CD14-positive monocyte (primary cell): ENCODE measurements at regions not wholly inside any gene's neighbourhood (a gene's known extent, or its start where the extent isn't known, plus 50 kb on each side); places are given as distances from the start of the nearest gene placed in this dataset.

Source experiments
- DNase-seq, 3 donors: peaks; one replicate each; pipeline ENCODE4 v3.0.0-alpha.2; 2011 to 2022
- H2AFZ ChIP-seq: 2 replicates; pipeline ENCODE4 v1.6.0; 2012; ENCODE audit warnings: mild to moderate bottlenecking, low read depth, low read length, inconsistent platforms; ENCODE audit not compliant: insufficient read depth, poor library complexity, severe bottlenecking
- H3K27ac ChIP-seq, 2 donors: 1 replicate in 1 of 2; 2 replicates in 1 of 2; pipeline ENCODE4 v1.5.1; 2012 to 2013; ENCODE audit warnings: low read length in 2 of 2, control low read depth in 1 of 2, inconsistent platforms in 1 of 2, low read depth in 1 of 2, mild to moderate bottlenecking in 1 of 2
- H3K27me3 ChIP-seq, 2 donors: one replicate each; pipeline versions ENCODE4 v1.6.0 to v1.6.1; 2011 to 2013; ENCODE audit warnings: low read length in 2 of 2; ENCODE audit not compliant: control insufficient read depth in 2 of 2, insufficient read depth in 2 of 2
- H3K36me3 ChIP-seq, 2 donors: replicated peaks in 1 of 2; 1 replicate in 1 of 2; 2 replicates in 1 of 2; pipeline versions ENCODE4 v1.5.1 to v1.6.1; 2012 to 2013; ENCODE audit warnings: low read length in 2 of 2, control low read depth in 1 of 2, inconsistent platforms in 1 of 2, mild to moderate bottlenecking in 1 of 2; ENCODE audit not compliant: insufficient read depth in 2 of 2, control insufficient read depth in 1 of 2
- H3K4me1 ChIP-seq, 2 donors: 1 replicate in 1 of 2; 2 replicates in 1 of 2; pipeline versions ENCODE4 v1.5.1 to v1.6.1; 2012 to 2013; ENCODE audit warnings: low read length in 2 of 2, control low read depth in 1 of 2, inconsistent platforms in 1 of 2, mild to moderate bottlenecking in 1 of 2, moderate library complexity in 1 of 2; ENCODE audit not compliant: insufficient read depth in 2 of 2, control insufficient read depth in 1 of 2
- H3K4me2 ChIP-seq: replicated peaks from 2 replicates; pipeline ENCODE3; 2012; ENCODE audit warnings: low read length, moderate library complexity, mild to moderate bottlenecking; ENCODE audit not compliant: poor library complexity, severe bottlenecking; ENCODE audit errors: extremely low read depth
- H3K4me3 ChIP-seq, 3 experiments: fragments of 200-600 bp in 1 of 3; sonication (generic) in 1 of 3; replicated peaks in 1 of 3; 1 replicate in 2 of 3; 2 replicates in 1 of 3; pipeline ENCODE4 v1.5.1; 2011 to 2013; ENCODE audit warnings: low read length in 3 of 3, mild to moderate bottlenecking in 3 of 3, control low read depth in 2 of 3, low read depth in 2 of 3, inconsistent platforms in 1 of 3, moderate library complexity in 1 of 3
- H3K79me2 ChIP-seq: 2 replicates; pipeline ENCODE4 v1.6.0; 2012; ENCODE audit warnings: mild to moderate bottlenecking, control low read depth, inconsistent platforms, low read length, moderate library complexity; ENCODE audit not compliant: insufficient read depth
- H3K9ac ChIP-seq: 2 replicates; pipeline ENCODE4 v1.6.0; 2017; ENCODE audit warnings: low read length, mild to moderate bottlenecking; ENCODE audit not compliant: insufficient read depth, poor library complexity, severe bottlenecking
- H3K9me3 ChIP-seq, 2 donors: replicated peaks in 1 of 2; 1 replicate in 1 of 2; 2 replicates in 1 of 2; pipeline versions ENCODE4 v1.5.1 to v1.6.1; 2012 to 2013; ENCODE audit warnings: low read length in 2 of 2, control low read depth in 1 of 2; ENCODE audit not compliant: control insufficient read depth in 1 of 2, insufficient read depth in 1 of 2
- H4K20me1 ChIP-seq: 2 replicates; pipeline ENCODE4 v1.6.0; 2012; ENCODE audit warnings: mild to moderate bottlenecking, low read length, control low read depth, moderate library complexity; ENCODE audit not compliant: insufficient read depth
- H3K27ac Mint-ChIP-seq, 7 donors: one replicate each; pipeline ENCODE4 v1.8.0; 2020; ENCODE audit warnings: mild to moderate bottlenecking in 7 of 7, mixed read lengths in 7 of 7, moderate library complexity in 6 of 7, inconsistent platforms in 2 of 7
- H3K27me3 Mint-ChIP-seq, 3 donors: one replicate each; pipeline ENCODE4 v1.8.0; 2021 to 2022; ENCODE audit warnings: low read depth in 3 of 3, mild to moderate bottlenecking in 3 of 3, mixed read lengths in 3 of 3, moderate library complexity in 3 of 3, inconsistent platforms in 1 of 3
- H3K36me3 Mint-ChIP-seq, 2 donors: one replicate each; pipeline ENCODE4 v1.8.0; 2020; ENCODE audit warnings: mixed read lengths in 2 of 2, inconsistent platforms in 1 of 2, mild to moderate bottlenecking in 1 of 2
- H3K4me1 Mint-ChIP-seq: one replicate; pipeline ENCODE4 v1.8.0; 2020; ENCODE audit warnings: mild to moderate bottlenecking, mixed read lengths
- H3K4me3 Mint-ChIP-seq, 2 donors: one replicate each; pipeline ENCODE4 v1.8.0; 2020; ENCODE audit warnings: mild to moderate bottlenecking in 2 of 2, mixed read lengths in 2 of 2, moderate library complexity in 1 of 2
- H3K9me3 Mint-ChIP-seq, 7 donors: one replicate each; pipeline ENCODE4 v1.8.0; 2020 to 2022; ENCODE audit warnings: mixed read lengths in 7 of 7, mild to moderate bottlenecking in 6 of 7, moderate library complexity in 6 of 7, inconsistent platforms in 2 of 7
- WGBS: methylation state at CpG from one replicate; pipeline ENCODE4 v1.1.5; 2013; ENCODE audit warnings: missing lambda C conversion rate; ENCODE audit not compliant: insufficient coverage; 5-methylcytosine and 5-hydroxymethylcytosine counted together
- intact Hi-C, 2 donors: fragments of 100-400 bp; cut with micrococcal nuclease; formaldehyde crosslinking; loops; one replicate each; pipeline versions ENCODE4 v1.15.0 to v1.15.1; 2023
- TF ChIP-seq, protein P1 (sequence below): fragments of 200-600 bp; IDR thresholded peaks from one replicate; pipeline ENCODE4 v1.8.0; 2022; ENCODE audit warnings: antibody characterized with exemption, mild to moderate bottlenecking

- Histone ChIP-seq H3K9me3 (peaks cover 8 to 12% of the 10 kb centered on the region in 2 donors), H4K20me1 (no peaks in the 10 kb centered on the region), H3K36me3 (no peaks in the 10 kb centered on the region), H3K4me2 (no peak overlapping the region), H3K79me2 (no peaks in the 10 kb centered on the region), H3K4me3 (no peak overlapping the region), H3K9ac (no peak overlapping the region), H3K27me3 (no peaks in the 10 kb centered on the region), H2AFZ (no peak overlapping the region), H3K4me1 (no peaks in the 10 kb centered on the region), H3K27ac (no peak overlapping the region)
- Mint-ChIP-seq H3K27me3 (no peaks in the 10 kb centered on the region), H3K9me3 (peaks cover 0 to 13% (median 7%) of the 10 kb centered on the region in 7 donors), H3K4me1 (no peaks in the 10 kb centered on the region), H3K36me3 (no peaks in the 10 kb centered on the region), H3K27ac (no peak overlapping the region), H3K4me3 (no peak overlapping the region)
- WGBS, result no CpG with 5 or more reads among the region's 3 CpGs
- intact Hi-C loops, result no loop called here
- DNase-seq, result no peak
- TF ChIP-seq, protein P1, sequence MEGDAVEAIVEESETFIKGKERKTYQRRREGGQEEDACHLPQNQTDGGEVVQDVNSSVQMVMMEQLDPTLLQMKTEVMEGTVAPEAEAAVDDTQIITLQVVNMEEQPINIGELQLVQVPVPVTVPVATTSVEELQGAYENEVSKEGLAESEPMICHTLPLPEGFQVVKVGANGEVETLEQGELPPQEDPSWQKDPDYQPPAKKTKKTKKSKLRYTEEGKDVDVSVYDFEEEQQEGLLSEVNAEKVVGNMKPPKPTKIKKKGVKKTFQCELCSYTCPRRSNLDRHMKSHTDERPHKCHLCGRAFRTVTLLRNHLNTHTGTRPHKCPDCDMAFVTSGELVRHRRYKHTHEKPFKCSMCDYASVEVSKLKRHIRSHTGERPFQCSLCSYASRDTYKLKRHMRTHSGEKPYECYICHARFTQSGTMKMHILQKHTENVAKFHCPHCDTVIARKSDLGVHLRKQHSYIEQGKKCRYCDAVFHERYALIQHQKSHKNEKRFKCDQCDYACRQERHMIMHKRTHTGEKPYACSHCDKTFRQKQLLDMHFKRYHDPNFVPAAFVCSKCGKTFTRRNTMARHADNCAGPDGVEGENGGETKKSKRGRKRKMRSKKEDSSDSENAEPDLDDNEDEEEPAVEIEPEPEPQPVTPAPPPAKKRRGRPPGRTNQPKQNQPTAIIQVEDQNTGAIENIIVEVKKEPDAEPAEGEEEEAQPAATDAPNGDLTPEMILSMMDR, result no peak
Observed at GRCh38 chr2:180071797-180072196, 64.7 kb upstream of the CWC22 start.

- peak overlapping the region in 1 of 2 donors; percentile 17 for H3K4me3 Mint-ChIP-seq
- Histone ChIP-seq H3K4me2 (no peak overlapping the region), H3K79me2 (no peaks in the 10 kb centered on the region), H3K36me3 (no peaks in the 10 kb centered on the region), H3K27me3 (no peaks in the 10 kb centered on the region), H2AFZ (no peak overlapping the region), H4K20me1 (no peaks in the 10 kb centered on the region), H3K4me1 (no peaks in the 10 kb centered on the region), H3K9me3 (no peaks in the 10 kb centered on the region), H3K9ac (no peak overlapping the region), H3K4me3 (no peak overlapping the region), H3K27ac (no peak overlapping the region)
- intact Hi-C loops, result no loop called here
- WGBS, result 90% methylated on average over 3 of the region's 5 CpGs
- TF ChIP-seq, protein P1, result no peak
- peaks cover 0 to 6% (median 3%) of the 10 kb centered on the region in 7 donors for H3K9me3 Mint-ChIP-seq
- H3K36me3 Mint-ChIP-seq, result no peaks in the 10 kb centered on the region
- no peak for DNase-seq
- H3K4me1 Mint-ChIP-seq, result no peaks in the 10 kb centered on the region
- no peak overlapping the region for H3K27ac Mint-ChIP-seq
- peaks cover 0 to 1% (median 0%) of the 10 kb centered on the region in 3 donors for H3K27me3 Mint-ChIP-seq
Observed at GRCh38 chr2:180063494-180064092, 56.5 kb upstream of the CWC22 start.
